Epithelial cell of proximal tubule (primary cell): ENCODE measurements at regions not wholly inside any gene's neighbourhood (a gene's known extent, or its start where the extent isn't known, plus 50 kb on each side); places are given as distances from the start of the nearest gene placed in this dataset.

Experiments used
- DNase-seq: peaks from one replicate; pipeline ENCODE4 v3.0.0-alpha.2; 2011; ENCODE audit warnings: low read depth
- H3K4me3 ChIP-seq: 2 replicates; pipeline ENCODE4 v1.5.1; 2011; ENCODE audit warnings: low read depth, mild to moderate bottlenecking, low read length
- CTCF ChIP-seq: conservative IDR thresholded peaks from 2 replicates; pipeline ENCODE4 v1.5.1; 2012; ENCODE audit warnings: low read depth, mild to moderate bottlenecking, low read length

GRCh38 chr4:161143375-161143774 lies 1020.4 kb downstream of the FSTL5 start:
- H3K4me3 ChIP-seq: no peak overlapping the region
- TF ChIP-seq CTCF: no peak
- DNase-seq: no peak

DNA sequence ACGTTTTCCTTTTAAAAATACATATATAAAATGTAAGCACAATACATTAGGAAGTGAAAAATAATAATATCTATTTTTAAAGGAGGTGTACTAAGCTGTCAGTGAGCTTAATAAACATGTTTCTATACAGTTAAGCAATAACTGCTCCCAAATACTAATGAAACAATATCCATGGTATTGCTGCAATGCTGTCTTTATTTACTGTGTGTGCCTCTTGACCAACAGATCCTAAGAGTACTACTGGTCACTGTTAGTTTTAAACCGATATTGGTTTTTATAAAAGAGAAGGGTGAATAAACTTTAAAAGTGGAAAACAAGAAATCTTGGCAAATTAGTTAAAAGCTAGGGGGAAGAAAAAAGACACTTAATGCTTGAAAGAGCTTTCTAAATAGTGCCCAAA lies 1029.0 kb downstream of the FSTL5 start:
- no peak overlapping the region for H3K4me3 ChIP-seq
- DNase-seq: no peak
- TF ChIP-seq CTCF: no peak

- TF ChIP-seq CTCF: no peak
- no peak for DNase-seq
- no peak overlapping the region for H3K4me3 ChIP-seq
Observed at GRCh38 chr4:161133586-161134276, 1030.1 kb downstream of the FSTL5 start.

DNA sequence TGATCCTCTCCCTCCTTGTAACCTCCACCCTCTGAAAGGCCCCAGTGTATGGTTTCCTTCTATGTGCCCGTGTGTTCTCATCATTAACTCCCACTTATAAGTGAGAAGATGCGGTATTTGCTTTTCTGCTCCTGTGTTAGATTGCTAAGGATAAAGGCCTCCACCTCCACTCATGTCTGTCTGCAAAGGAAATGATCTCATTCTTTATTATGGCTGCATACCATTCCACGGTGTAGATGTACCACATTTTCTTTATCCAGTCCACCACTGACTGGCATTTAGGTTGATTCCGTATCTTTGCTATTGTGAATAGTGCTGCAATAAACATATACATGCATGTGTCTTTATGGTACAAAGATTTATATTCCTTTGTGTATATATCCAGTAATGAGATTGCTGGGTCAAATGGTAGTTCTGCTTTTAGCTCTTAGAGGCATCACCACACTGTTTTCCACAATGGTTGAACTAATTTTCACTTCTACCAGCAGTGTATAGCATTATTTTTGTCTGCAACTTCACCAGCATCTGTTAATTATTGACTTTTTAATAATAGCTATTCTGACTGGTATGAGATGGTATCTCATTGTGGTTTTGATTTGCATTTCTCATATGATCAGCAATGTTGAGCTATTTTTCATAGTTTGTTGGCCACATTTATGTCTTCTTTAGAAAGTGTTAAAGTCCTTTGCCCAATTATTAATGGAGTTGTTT lies 1030.9 kb downstream of the FSTL5 start:
- H3K4me3 ChIP-seq: no peak overlapping the region
- no peak for TF ChIP-seq CTCF
- no peak for DNase-seq

DNA sequence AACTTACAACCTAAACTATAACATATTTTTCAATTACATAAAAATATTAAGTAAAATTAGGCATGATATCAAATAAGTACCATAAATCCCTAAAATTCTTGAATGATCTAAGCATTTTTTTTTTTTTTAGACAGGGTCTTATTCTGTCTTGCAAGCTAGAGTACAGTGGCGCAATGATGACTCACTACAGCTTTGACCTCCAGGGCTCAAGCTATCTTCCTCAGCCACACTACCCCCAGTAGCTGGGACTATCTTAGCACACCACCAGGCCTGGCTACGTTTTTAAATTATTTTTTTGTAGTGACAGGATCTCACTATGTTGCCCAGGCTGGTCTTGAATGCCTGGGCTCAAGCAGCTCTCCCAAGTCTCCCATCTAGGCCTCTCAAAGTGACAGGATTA lies 1042.3 kb downstream of the FSTL5 start:
- no peak for DNase-seq
- H3K4me3 ChIP-seq: no peak overlapping the region
- no peak for TF ChIP-seq CTCF

DNA sequence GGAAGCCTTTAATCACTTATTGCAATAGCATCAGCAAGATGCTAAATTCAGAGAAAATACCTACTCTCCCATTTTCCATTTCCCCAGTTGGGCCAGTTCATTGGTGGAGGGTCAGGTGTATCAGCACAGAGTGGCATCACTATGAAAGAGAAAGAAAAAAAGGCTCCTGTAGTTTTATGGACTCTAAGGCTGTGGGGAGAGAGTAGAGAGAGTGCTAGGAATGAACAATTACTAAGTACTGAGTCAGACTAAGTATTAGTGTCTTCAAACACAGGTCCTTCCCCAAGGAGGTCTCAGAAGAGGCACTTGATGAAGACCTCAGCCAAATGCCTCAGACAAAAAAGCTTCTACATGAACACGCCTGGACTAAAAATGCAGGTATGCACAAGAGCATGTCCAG lies 1061.9 kb downstream of the FSTL5 start:
- no peak for DNase-seq
- no peak overlapping the region for H3K4me3 ChIP-seq
- TF ChIP-seq CTCF: no peak

- no peak for TF ChIP-seq CTCF
- H3K4me3 ChIP-seq: no peak overlapping the region
- DNase-seq: no peak
Observed at GRCh38 chr4:161097821-161098220, 1066.0 kb downstream of the FSTL5 start.
